HCT116 (cell line): ENCODE measurements at regions not wholly inside any gene's neighbourhood (a gene's known extent, or its start where the extent isn't known, plus 50 kb on each side); places are given as distances from the start of the nearest gene placed in this dataset.

ENCODE experiments used
- ATAC-seq: fragments of 200-7000 bp; cut with Tn5 transposase; 2 replicates; pipeline ENCODE4 v1.9.1; 2020; ENCODE audit warnings: mild to moderate bottlenecking, moderate library complexity
- BruUV-seq: library from RNA; stranded (reverse); fragments of 400-500 nt; replicated peaks from 2 replicates; lab custom pipeline; 2021; lab: Mats Ljungman, UMichigan
- CTCF ChIA-PET: fragments of 300-600 bp; sonication (Branson Sonifier 250); formaldehyde crosslinking; loops from one replicate; lab custom pipeline; 2021; ENCODE audit warnings: antibody characterized with exemption; lab: Charles Lee
- POLR2A ChIA-PET: fragments of 300-600, 350-600 bp; sonication (Branson Sonifier 250); formaldehyde crosslinking; loops from one replicate; lab custom pipeline; 2021; ENCODE audit warnings: antibody characterized with exemption; lab: Charles Lee
- RAD21 ChIA-PET, 2 experiments: fragments of 300-600 bp; sonication (Branson Sonifier 250); formaldehyde crosslinking; loops; one replicate each; lab custom pipeline; 2023; ENCODE audit warnings: low total read pairs in 2 of 2; ENCODE audit not compliant: uncharacterized antibody in 2 of 2, unreplicated experiment in 2 of 2, low non-redundant PET in 1 of 2; lab: Charles Lee
- DNase-seq: peaks from one replicate; pipeline ENCODE4 v3.0.0-alpha.2; 2010; ENCODE audit warnings: low read depth, low spot score
- H2AFZ ChIP-seq: fragments of 200-600 bp; shearing (Covaris generic), sonication (generic); 2 replicates; pipeline ENCODE4 v1.6.1; 2017; ENCODE audit warnings: low read depth, mixed run types, mixed read lengths, antibody characterized with exemption, low read length; ENCODE audit not compliant: poor library complexity, severe bottlenecking
- H3K27ac ChIP-seq: 2 replicates; pipeline ENCODE4 v1.5.1; 2012; ENCODE audit warnings: low read depth, low read length
- H3K27me3 ChIP-seq: fragments of 200-600 bp; sonication (generic); 2 replicates; pipeline ENCODE4 v1.6.1; 2016; ENCODE audit warnings: mixed run types, low read length, mixed read lengths; ENCODE audit not compliant: insufficient read depth
- H3K36me3 ChIP-seq, 2 experiments: fragments of 200-500 bp in 1 of 2; fragments of 200-600 bp in 1 of 2; sonication (Bioruptor generic) in 1 of 2; sonication (generic) in 1 of 2; 2 replicates each; pipeline versions ENCODE4 v1.5.1 to v1.6.1; 2014 to 2016; ENCODE audit warnings: low read length in 2 of 2, inconsistent platforms in 1 of 2, mixed read lengths in 1 of 2, mixed run types in 1 of 2; ENCODE audit not compliant: insufficient read depth in 2 of 2, control insufficient read depth in 1 of 2
- H3K4me1 ChIP-seq, 2 experiments: fragments of 200-600 bp in 1 of 2; sonication (generic) in 1 of 2; 2 replicates each; pipeline versions ENCODE4 v1.5.1 to v1.6.1; 2012 to 2017; ENCODE audit warnings: low read length in 2 of 2, inconsistent platforms in 1 of 2, mild to moderate bottlenecking in 1 of 2, mixed read lengths in 1 of 2, mixed run types in 1 of 2, moderate library complexity in 1 of 2; ENCODE audit not compliant: insufficient read depth in 2 of 2, control insufficient read depth in 1 of 2
- H3K4me2 ChIP-seq: fragments of 200-600 bp; sonication (generic); 2 replicates; pipeline ENCODE4 v1.6.1; 2017; ENCODE audit warnings: mixed run types, low read length, mixed read lengths
- H3K4me3 ChIP-seq, 2 experiments: fragments of 200-600 bp in 1 of 2; sonication (generic) in 1 of 2; replicated peaks in 1 of 2; 2 replicates each; pipeline ENCODE4 v1.5.1; 2011 to 2016; ENCODE audit warnings: low read length in 2 of 2, control low read depth in 1 of 2, low read depth in 1 of 2, mild to moderate bottlenecking in 1 of 2, mixed read lengths in 1 of 2, mixed run types in 1 of 2
- H3K79me2 ChIP-seq: fragments of 200-600 bp; sonication (generic); 2 replicates; pipeline ENCODE4 v1.6.1; 2017; ENCODE audit warnings: mild to moderate bottlenecking, mixed run types, low read length, moderate library complexity, mixed read lengths; ENCODE audit not compliant: insufficient read depth
- H3K9ac ChIP-seq: fragments of 200-600 bp; sonication (generic); 2 replicates; pipeline ENCODE4 v1.6.1; 2016; ENCODE audit warnings: low read length, mixed read lengths
- H3K9me2 ChIP-seq: fragments of 200-600 bp; sonication (generic), shearing (Covaris generic); 2 replicates; pipeline ENCODE4 v1.6.1; 2017; ENCODE audit warnings: mixed run types, mild to moderate bottlenecking, moderate library complexity; ENCODE audit not compliant: insufficient read depth
- H3K9me3 ChIP-seq, 2 experiments: fragments of 200-500 bp in 1 of 2; fragments of 200-600 bp in 1 of 2; sonication (Bioruptor generic) in 1 of 2; sonication (generic) in 1 of 2; 2 replicates each; pipeline ENCODE4 v1.6.1; 2014 to 2017; ENCODE audit warnings: low read length in 2 of 2, mixed read lengths in 2 of 2, inconsistent platforms in 1 of 2, low read depth in 1 of 2, mild to moderate bottlenecking in 1 of 2, mixed run types in 1 of 2, moderate library complexity in 1 of 2; ENCODE audit not compliant: control insufficient read depth in 1 of 2, insufficient read depth in 1 of 2
- H4K20me1 ChIP-seq: fragments of 200-600 bp; sonication (generic), shearing (Covaris generic); 2 replicates; pipeline ENCODE4 v1.6.1; 2017; ENCODE audit warnings: mixed run types, mild to moderate bottlenecking, moderate library complexity; ENCODE audit not compliant: insufficient read depth
- CBX3 ChIP-seq: IDR thresholded peaks from 2 replicates; pipeline ENCODE4 v1.6.1; 2012; ENCODE audit warnings: low read depth
- CTCF ChIP-seq, 3 experiments: fragments of 200-600 bp in 1 of 3; sonication (generic) in 1 of 3; IDR thresholded peaks in 2 of 3; conservative IDR thresholded peaks in 1 of 3; 2 replicates each; pipeline ENCODE4 v1.5.1; 2012 to 2017; ENCODE audit warnings: low read depth in 2 of 3, low read length in 2 of 3, antibody characterized with exemption in 1 of 3, borderline replicate concordance in 1 of 3, control low read depth in 1 of 3, mild to moderate bottlenecking in 1 of 3, mixed read lengths in 1 of 3, mixed run types in 1 of 3, moderate library complexity in 1 of 3; ENCODE audit not compliant: insufficient read depth in 1 of 3
- ELF1 ChIP-seq: IDR thresholded peaks from 2 replicates; pipeline ENCODE4 v1.6.1; 2012; ENCODE audit warnings: low read depth, borderline replicate concordance
- EZH2 ChIP-seq: fragments of 200-600 bp; sonication (generic); IDR thresholded peaks from 2 replicates; pipeline ENCODE4 v1.6.1; 2017; ENCODE audit warnings: antibody characterized with exemption, mixed run types
- EZH2phosphoT487 ChIP-seq: fragments of 200-600 bp; IDR thresholded peaks from 2 replicates; pipeline ENCODE4 v1.6.1; 2018; ENCODE audit warnings: antibody characterized with exemption, borderline replicate concordance
- JUND ChIP-seq: IDR thresholded peaks from 2 replicates; pipeline ENCODE4 v1.6.1; 2012
- POLR2AphosphoS5 ChIP-seq: IDR thresholded peaks from 2 replicates; pipeline ENCODE4 v1.6.1; 2011; ENCODE audit warnings: mild to moderate bottlenecking, low read depth, low read length, moderate library complexity
- SIN3A ChIP-seq: IDR thresholded peaks from 2 replicates; pipeline ENCODE4 v1.6.1; 2012; ENCODE audit warnings: low read depth
- TCF7L2 ChIP-seq: IDR thresholded peaks from 2 replicates; pipeline ENCODE4 v1.7.0; 2011; ENCODE audit warnings: borderline replicate concordance, inconsistent platforms; ENCODE audit not compliant: insufficient read depth, insufficient read length; ENCODE audit errors: extremely low read depth
- ZFX ChIP-seq: fragments of 450-650 bp; IDR thresholded peaks from 2 replicates; pipeline ENCODE4 v1.6.1; 2017
- ZNF274 ChIP-seq: fragments of 200-500 bp; sonication (Bioruptor generic); IDR thresholded peaks from 2 replicates; pipeline ENCODE4 v1.6.1; 2014; ENCODE audit warnings: mild to moderate bottlenecking, low read depth, low read length, inconsistent platforms
- intact Hi-C: fragments of 100-400 bp; cut with micrococcal nuclease; formaldehyde crosslinking; loops from 2 replicates; pipeline ENCODE4 v1.10.0; 2022
- TF ChIP-seq, protein P1 (sequence below): IDR thresholded peaks from 2 replicates; pipeline ENCODE4 v1.6.1; 2012; ENCODE audit warnings: low read depth

DNA sequence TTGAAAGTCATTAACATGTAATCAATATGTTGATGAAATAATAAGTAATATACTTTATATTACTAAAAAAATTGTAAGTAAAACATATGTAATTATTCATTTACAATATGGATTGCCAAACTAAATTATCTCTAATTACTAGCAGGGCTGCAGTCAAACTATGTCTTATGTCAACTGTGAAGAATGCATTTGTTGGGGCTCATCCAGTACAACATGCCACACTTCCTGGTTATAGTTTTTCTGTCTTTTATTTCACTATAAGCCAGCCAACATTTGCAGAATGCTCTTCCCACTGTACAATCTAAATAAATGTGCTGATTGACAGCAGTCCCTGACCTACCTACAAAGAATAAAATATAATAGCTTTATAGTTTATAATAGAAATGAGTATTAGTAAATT, 975.4 kb upstream of the NDST4 start:
- H3K36me3 ChIP-seq = no peaks in the 10 kb centered on the region
- no peak overlapping the region for H3K4me3 ChIP-seq
- CTCF ChIA-PET = no interaction called here
- no peaks in the 10 kb centered on the region for H3K27me3 ChIP-seq
- no peaks in the 10 kb centered on the region for H3K9me3 ChIP-seq
- H4K20me1 ChIP-seq = no peaks in the 10 kb centered on the region
- TF ChIP-seq JUND (no peak), EZH2 (no peak), POLR2AphosphoS5 (no peak), ZFX (no peak), EZH2phosphoT487 (no peak), CBX3 (no peak), ZNF274 (no peak), ELF1 (no peak), SIN3A (no peak), TCF7L2 (no peak), CTCF (IDR thresholded peaks at IDR 0.05 in 2 of 3, conservative IDR thresholded peaks at IDR 0.05 in 1 of 3; ENCODE audit: borderline replicate concordance in 1 of 3, insufficient read depth in 1 of 3, low read depth in 2 of 3, low read length in 2 of 3) (no peak)
- TF ChIP-seq, protein P1, sequence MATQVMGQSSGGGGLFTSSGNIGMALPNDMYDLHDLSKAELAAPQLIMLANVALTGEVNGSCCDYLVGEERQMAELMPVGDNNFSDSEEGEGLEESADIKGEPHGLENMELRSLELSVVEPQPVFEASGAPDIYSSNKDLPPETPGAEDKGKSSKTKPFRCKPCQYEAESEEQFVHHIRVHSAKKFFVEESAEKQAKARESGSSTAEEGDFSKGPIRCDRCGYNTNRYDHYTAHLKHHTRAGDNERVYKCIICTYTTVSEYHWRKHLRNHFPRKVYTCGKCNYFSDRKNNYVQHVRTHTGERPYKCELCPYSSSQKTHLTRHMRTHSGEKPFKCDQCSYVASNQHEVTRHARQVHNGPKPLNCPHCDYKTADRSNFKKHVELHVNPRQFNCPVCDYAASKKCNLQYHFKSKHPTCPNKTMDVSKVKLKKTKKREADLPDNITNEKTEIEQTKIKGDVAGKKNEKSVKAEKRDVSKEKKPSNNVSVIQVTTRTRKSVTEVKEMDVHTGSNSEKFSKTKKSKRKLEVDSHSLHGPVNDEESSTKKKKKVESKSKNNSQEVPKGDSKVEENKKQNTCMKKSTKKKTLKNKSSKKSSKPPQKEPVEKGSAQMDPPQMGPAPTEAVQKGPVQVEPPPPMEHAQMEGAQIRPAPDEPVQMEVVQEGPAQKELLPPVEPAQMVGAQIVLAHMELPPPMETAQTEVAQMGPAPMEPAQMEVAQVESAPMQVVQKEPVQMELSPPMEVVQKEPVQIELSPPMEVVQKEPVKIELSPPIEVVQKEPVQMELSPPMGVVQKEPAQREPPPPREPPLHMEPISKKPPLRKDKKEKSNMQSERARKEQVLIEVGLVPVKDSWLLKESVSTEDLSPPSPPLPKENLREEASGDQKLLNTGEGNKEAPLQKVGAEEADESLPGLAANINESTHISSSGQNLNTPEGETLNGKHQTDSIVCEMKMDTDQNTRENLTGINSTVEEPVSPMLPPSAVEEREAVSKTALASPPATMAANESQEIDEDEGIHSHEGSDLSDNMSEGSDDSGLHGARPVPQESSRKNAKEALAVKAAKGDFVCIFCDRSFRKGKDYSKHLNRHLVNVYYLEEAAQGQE = no peak
- TF ChIP-seq, all 23 proteins: peak for 0
- no TSS peak for BruUV-seq
- Histone ChIP-seq H3K9me2 (no peaks in the 10 kb centered on the region), H3K4me2 (no peak overlapping the region), H3K4me1 (no peaks in the 10 kb centered on the region), H3K9ac (no peak overlapping the region), H3K27ac (no peak overlapping the region), H2AFZ (peak overlapping the region; percentile 37), H3K79me2 (no peaks in the 10 kb centered on the region)
- ChIA-PET RAD21 (no interaction called here), POLR2A (no interaction called here)
- ATAC-seq = no peak
- intact Hi-C loops = no loop called here
- no peak for DNase-seq
